GM21619 (cell line): ENCODE measurements at regions not wholly inside any gene's neighbourhood (a gene's known extent, or its start where the extent isn't known, plus 50 kb on each side); places are given as distances from the start of the nearest gene placed in this dataset.
A peak's percentile ranks its signal among the peaks of the same experiment; 100 is the strongest.
"Not testable (repeated sequence)": the region's sequence is repeated elsewhere in the genome, so short reads cannot be mapped to it uniquely, and the experiment has no call there.

Experiments
- ATAC-seq: cut with Tn5 transposase; IDR thresholded peaks from one replicate; pipeline ENCODE4 v1.9.1; 2021; ENCODE audit not compliant: unreplicated experiment

GRCh38 chr5:83889971-83890745, 169.5 kb upstream of the HAPLN1 start:
- no peak for ATAC-seq

GRCh38 chr5:83877911-83878706, 157.5 kb upstream of the HAPLN1 start:
- ATAC-seq: no peak

- ATAC-seq: no peak
Observed at GRCh38 chr5:83871533-83872395, 151.1 kb upstream of the HAPLN1 start.

- no peak for ATAC-seq
Observed at GRCh38 chr5:83866181-83866580, 145.5 kb upstream of the HAPLN1 start.

GRCh38 chr5:83865579-83865978, 144.9 kb upstream of the HAPLN1 start:
- no peak for ATAC-seq

GRCh38 chr5:83864652-83865051, 144.0 kb upstream of the HAPLN1 start:
- no peak for ATAC-seq

GRCh38 chr5:83857341-83857740, 136.7 kb upstream of the HAPLN1 start:
- no peak for ATAC-seq

- ATAC-seq: no peak
Observed at GRCh38 chr5:83856881-83857280, 136.2 kb upstream of the HAPLN1 start.

GRCh38 chr5:83850412-83850811, 129.8 kb upstream of the HAPLN1 start:
- not testable (repeated sequence) for ATAC-seq

GRCh38 chr5:83848941-83849340, 128.3 kb upstream of the HAPLN1 start:
- no peak for ATAC-seq

GRCh38 chr5:83846624-83847350, 126.1 kb upstream of the HAPLN1 start:
- no peak for ATAC-seq

GRCh38 chr5:83844449-83845068, 123.9 kb upstream of the HAPLN1 start:
- ATAC-seq: peak; percentile 96

GRCh38 chr5:83839788-83840187, 119.1 kb upstream of the HAPLN1 start:
- ATAC-seq: no peak

GRCh38 chr5:83839256-83839655, 118.6 kb upstream of the HAPLN1 start:
- no peak for ATAC-seq

- ATAC-seq: no peak
Observed at GRCh38 chr5:83837265-83837907, 116.7 kb upstream of the HAPLN1 start.

- no peak for ATAC-seq
Observed at GRCh38 chr5:83834306-83834705, 113.7 kb upstream of the HAPLN1 start.

GRCh38 chr5:83831834-83832233, 111.2 kb upstream of the HAPLN1 start:
- ATAC-seq: no peak

GRCh38 chr5:83827111-83827557, 106.5 kb upstream of the HAPLN1 start:
- ATAC-seq: no peak

- ATAC-seq: no peak
Observed at GRCh38 chr5:83817591-83817990, 96.9 kb upstream of the HAPLN1 start.

GRCh38 chr5:83815661-83816060, 95.0 kb upstream of the HAPLN1 start:
- no peak for ATAC-seq
